ENCODE measurements at regions not wholly inside any gene's neighbourhood (a gene's known extent, or its start where the extent isn't known, plus 50 kb on each side); places are given as distances from the start of the nearest gene placed in this dataset.

GRCh38 chr4:27886120-27886519, 1025.5 kb downstream of the STIM2 start:
- no peak overlapping the region for H3K27ac ChIP-seq (ENCODE audit: low read depth, low read length)
- Mint-ChIP-seq H3K9me3 (ENCODE audit: unreplicated experiment) (peaks cover 3% of the 10 kb centered on the region), H3K27ac (ENCODE audit: unreplicated experiment) (no peak overlapping the region), H3K27me3 (ENCODE audit: low read depth, unreplicated experiment) (peaks cover 2% of the 10 kb centered on the region), H3K4me1 (ENCODE audit: low read depth, unreplicated experiment) (no peaks in the 10 kb centered on the region), H3K36me3 (ENCODE audit: low read depth, unreplicated experiment) (no peaks in the 10 kb centered on the region), H3K4me3 (ENCODE audit: unreplicated experiment) (no peak overlapping the region)
- DNase-seq (ENCODE audit: low read depth) (no peak), FAIRE-seq (no peak)
- TF ChIP-seq CTCF (IDR thresholded peaks at IDR 0.05; ENCODE audit: insufficient read depth, low read depth, low read length) (no peak), EZH2 (IDR thresholded peaks at IDR 0.05; ENCODE audit: insufficient read depth, low read length) (no peak)
- no peaks in the 10 kb centered on the region for H3K27me3 ChIP-seq (ENCODE audit: insufficient read depth, low read length)
- H3K36me3 ChIP-seq (ENCODE audit: insufficient read depth, low read length), result no peaks in the 10 kb centered on the region
- H3K9ac ChIP-seq (ENCODE audit: low read length), result no peak overlapping the region
- no peak overlapping the region for H3K4me2 ChIP-seq (ENCODE audit: low read length)
- H3K9me3 ChIP-seq (ENCODE audit: insufficient read depth, low read depth, low read length), result peaks cover under 1% of the 10 kb centered on the region
- no peak overlapping the region for H2AFZ ChIP-seq (ENCODE audit: low read depth, low read length)
- no peaks in the 10 kb centered on the region for H4K20me1 ChIP-seq (ENCODE audit: insufficient read depth, low read length)
- H3K4me1 ChIP-seq (ENCODE audit: insufficient read depth, low read length), result no peaks in the 10 kb centered on the region
- no peak overlapping the region for H3K4me3 ChIP-seq (ENCODE audit: insufficient read depth, low read depth, low read length)
- no peaks in the 10 kb centered on the region for H3K79me2 ChIP-seq (ENCODE audit: insufficient read depth, low read length)

GRCh38 chr4:27887646-27888045, 1027.0 kb downstream of the STIM2 start:
- peaks cover 2% of the 10 kb centered on the region for H3K9me3 ChIP-seq (ENCODE audit: insufficient read depth, low read depth, low read length)
- Mint-ChIP-seq H3K27ac (ENCODE audit: unreplicated experiment) (no peak overlapping the region), H3K36me3 (ENCODE audit: low read depth, unreplicated experiment) (no peaks in the 10 kb centered on the region), H3K4me3 (ENCODE audit: unreplicated experiment) (no peak overlapping the region), H3K27me3 (ENCODE audit: low read depth, unreplicated experiment) (peaks cover 2% of the 10 kb centered on the region), H3K4me1 (ENCODE audit: low read depth, unreplicated experiment) (no peaks in the 10 kb centered on the region), H3K9me3 (ENCODE audit: unreplicated experiment) (peaks cover 5% of the 10 kb centered on the region)
- H3K36me3 ChIP-seq (ENCODE audit: insufficient read depth, low read length), result no peaks in the 10 kb centered on the region
- H3K9ac ChIP-seq (ENCODE audit: low read length), result no peak overlapping the region
- no peaks in the 10 kb centered on the region for H3K79me2 ChIP-seq (ENCODE audit: insufficient read depth, low read length)
- H3K4me1 ChIP-seq (ENCODE audit: insufficient read depth, low read length), result no peaks in the 10 kb centered on the region
- H3K4me2 ChIP-seq (ENCODE audit: low read length), result no peak overlapping the region
- DNase-seq (ENCODE audit: low read depth), result no peak
- TF ChIP-seq EZH2 (IDR thresholded peaks at IDR 0.05; ENCODE audit: insufficient read depth, low read length), result no peak
- TF ChIP-seq CTCF (IDR thresholded peaks at IDR 0.05; ENCODE audit: insufficient read depth, low read depth, low read length), result no peak
- H3K27me3 ChIP-seq (ENCODE audit: insufficient read depth, low read length), result no peaks in the 10 kb centered on the region
- H3K27ac ChIP-seq (ENCODE audit: low read depth, low read length), result no peak overlapping the region
- FAIRE-seq, result no peak
- H4K20me1 ChIP-seq (ENCODE audit: insufficient read depth, low read length), result no peaks in the 10 kb centered on the region
- no peak overlapping the region for H2AFZ ChIP-seq (ENCODE audit: low read depth, low read length)
- H3K4me3 ChIP-seq (ENCODE audit: insufficient read depth, low read depth, low read length), result no peak overlapping the region

- H3K79me2 ChIP-seq (ENCODE audit: insufficient read depth, low read length), result no peaks in the 10 kb centered on the region
- H3K27ac ChIP-seq (ENCODE audit: low read depth, low read length), result no peak overlapping the region
- DNase-seq (ENCODE audit: low read depth), result no peak
- Mint-ChIP-seq H3K9me3 (ENCODE audit: unreplicated experiment) (peaks cover 5% of the 10 kb centered on the region), H3K27me3 (ENCODE audit: low read depth, unreplicated experiment) (peaks cover 2% of the 10 kb centered on the region), H3K4me3 (ENCODE audit: unreplicated experiment) (no peak overlapping the region), H3K27ac (ENCODE audit: unreplicated experiment) (no peak overlapping the region), H3K4me1 (ENCODE audit: low read depth, unreplicated experiment) (no peaks in the 10 kb centered on the region), H3K36me3 (ENCODE audit: low read depth, unreplicated experiment) (no peaks in the 10 kb centered on the region)
- TF ChIP-seq EZH2 (IDR thresholded peaks at IDR 0.05; ENCODE audit: insufficient read depth, low read length) (no peak), CTCF (IDR thresholded peaks at IDR 0.05; ENCODE audit: insufficient read depth, low read depth, low read length) (no peak)
- no peak for FAIRE-seq
- no peak overlapping the region for H3K4me2 ChIP-seq (ENCODE audit: low read length)
- H3K27me3 ChIP-seq (ENCODE audit: insufficient read depth, low read length), result no peaks in the 10 kb centered on the region
- no peaks in the 10 kb centered on the region for H3K36me3 ChIP-seq (ENCODE audit: insufficient read depth, low read length)
- H3K4me1 ChIP-seq (ENCODE audit: insufficient read depth, low read length), result no peaks in the 10 kb centered on the region
- no peak overlapping the region for H3K4me3 ChIP-seq (ENCODE audit: insufficient read depth, low read depth, low read length)
- no peak overlapping the region for H3K9ac ChIP-seq (ENCODE audit: low read length)
- peaks cover 2% of the 10 kb centered on the region for H3K9me3 ChIP-seq (ENCODE audit: insufficient read depth, low read depth, low read length)
- H4K20me1 ChIP-seq (ENCODE audit: insufficient read depth, low read length), result no peaks in the 10 kb centered on the region
- no peak overlapping the region for H2AFZ ChIP-seq (ENCODE audit: low read depth, low read length)
These were observed 1027.9 kb downstream of the STIM2 start for GRCh38 chr4:27888505-27888904.

Measured in astrocyte (in vitro differentiated cells and primary cell).